Sigmoid colon (tissue), 4 donors: ENCODE measurements at regions not wholly inside any gene's neighbourhood (a gene's known extent, or its start where the extent isn't known, plus 50 kb on each side); places are given as distances from the start of the nearest gene placed in this dataset.

Experiments
- POLR2A ChIP-seq, 2 donors: fragments of 450-650 bp; IDR thresholded peaks; one replicate each; pipeline ENCODE4 v1.6.1; 2016; ENCODE audit warnings: antibody characterized with exemption in 2 of 2, mild to moderate bottlenecking in 2 of 2, moderate library complexity in 2 of 2
- POLR2AphosphoS5 ChIP-seq, 4 donors: sonication (generic); formaldehyde crosslinking; IDR thresholded peaks; one replicate each; pipeline ENCODE4 v1.6.1; 2017; ENCODE audit warnings: antibody characterized with exemption in 4 of 4

GRCh38 chr20:55386686-55387085, 618.6 kb downstream of the CBLN4 start:
- no peak for TF ChIP-seq POLR2A (IDR thresholded peaks at IDR 0.05)
- TF ChIP-seq POLR2AphosphoS5 (IDR thresholded peaks at IDR 0.05), result no peak
